H9 (cell line): ENCODE measurements at regions not wholly inside any gene's neighbourhood (a gene's known extent, or its start where the extent isn't known, plus 50 kb on each side); places are given as distances from the start of the nearest gene placed in this dataset.

Source experiments
- DNase-seq: peaks from one replicate; pipeline ENCODE4 v3.0.0-alpha.2; 2017
- H2AFZ ChIP-seq: one replicate; pipeline ENCODE4 v1.6.1; 2013; ENCODE audit warnings: mild to moderate bottlenecking, low read length, control low read depth, moderate library complexity
- H2AK5ac ChIP-seq: 2 replicates; pipeline ENCODE4 v1.6.1; 2013; ENCODE audit warnings: low read length, control low read depth, mixed read lengths; ENCODE audit not compliant: insufficient read length
- H2BK120ac ChIP-seq: one replicate; pipeline ENCODE4 v1.6.1; 2013; ENCODE audit warnings: low read depth, mild to moderate bottlenecking, low read length, control low read depth, inconsistent platforms; ENCODE audit not compliant: poor library complexity, severe bottlenecking
- H2BK12ac ChIP-seq: 2 replicates; pipeline ENCODE4 v1.6.1; 2013; ENCODE audit warnings: low read length, control low read depth, mixed read lengths, low read depth; ENCODE audit not compliant: insufficient read length
- H2BK15ac ChIP-seq: 2 replicates; pipeline ENCODE4 v1.6.1; 2013; ENCODE audit warnings: low read depth, low read length, control low read depth
- H2BK20ac ChIP-seq: one replicate; pipeline ENCODE4 v1.6.1; 2013; ENCODE audit warnings: low read depth, mild to moderate bottlenecking, low read length, control low read depth, inconsistent platforms; ENCODE audit not compliant: poor library complexity, severe bottlenecking
- H2BK5ac ChIP-seq: 2 replicates; pipeline ENCODE4 v1.6.1; 2013; ENCODE audit warnings: low read length, control low read depth, mixed read lengths; ENCODE audit not compliant: insufficient read length
- H3K14ac ChIP-seq: 2 replicates; pipeline ENCODE4 v1.6.1; 2013; ENCODE audit warnings: low read length, control low read depth; ENCODE audit not compliant: insufficient read depth
- H3K18ac ChIP-seq: 2 replicates; pipeline ENCODE4 v1.6.1; 2013; ENCODE audit warnings: low read depth, mild to moderate bottlenecking, mixed read lengths, low read length, control low read depth; ENCODE audit not compliant: insufficient read length
- H3K23ac ChIP-seq: 2 replicates; pipeline ENCODE4 v1.6.1; 2013; ENCODE audit warnings: low read length, control low read depth, mixed read lengths, low read depth; ENCODE audit not compliant: insufficient read length
- H3K23me2 ChIP-seq: 2 replicates; pipeline ENCODE4 v1.6.1; 2013; ENCODE audit warnings: low read depth, mild to moderate bottlenecking, mixed read lengths, low read length, control low read depth; ENCODE audit not compliant: insufficient read length, poor library complexity, severe bottlenecking
- H3K27ac ChIP-seq: 2 replicates; pipeline ENCODE4 v1.5.1; 2013; ENCODE audit warnings: low read length, control low read depth, mixed read lengths, low read depth; ENCODE audit not compliant: insufficient read length
- H3K27me3 ChIP-seq: 2 replicates; pipeline ENCODE4 v1.6.1; 2013; ENCODE audit warnings: low read length, control low read depth, inconsistent platforms; ENCODE audit not compliant: insufficient read depth
- H3K4ac ChIP-seq: 2 replicates; pipeline ENCODE4 v1.6.1; 2013; ENCODE audit warnings: low read depth, mild to moderate bottlenecking, control low read depth, inconsistent platforms, low read length, moderate library complexity
- H3K4me1 ChIP-seq: 2 replicates; pipeline ENCODE4 v1.6.1; 2013; ENCODE audit warnings: low read length, control low read depth, inconsistent platforms; ENCODE audit not compliant: insufficient read depth
- H3K4me2 ChIP-seq: 2 replicates; pipeline ENCODE4 v1.6.1; 2013; ENCODE audit warnings: low read length, control low read depth, mixed read lengths; ENCODE audit not compliant: insufficient read length, insufficient read depth
- H3K56ac ChIP-seq: 2 replicates; pipeline ENCODE4 v1.6.1; 2013; ENCODE audit warnings: low read depth, mild to moderate bottlenecking, mixed read lengths, low read length, control low read depth; ENCODE audit not compliant: insufficient read length
- H3K79me1 ChIP-seq: 2 replicates; pipeline ENCODE4 v1.6.1; 2013; ENCODE audit warnings: low read depth, mild to moderate bottlenecking, moderate library complexity, low read length, control low read depth, inconsistent platforms; ENCODE audit not compliant: insufficient read depth, poor library complexity, severe bottlenecking
- H3K79me2 ChIP-seq: 2 replicates; pipeline ENCODE4 v1.6.1; 2013; ENCODE audit warnings: low read length, control low read depth, inconsistent platforms; ENCODE audit not compliant: insufficient read depth
- H3K9ac ChIP-seq: 2 replicates; pipeline ENCODE4 v1.6.1; 2013; ENCODE audit warnings: low read length, control low read depth, mixed read lengths; ENCODE audit not compliant: insufficient read length; ENCODE audit errors: extremely low read depth
- H3K9me3 ChIP-seq: one replicate; pipeline ENCODE4 v1.6.1; 2013; ENCODE audit warnings: low read depth, low read length, inconsistent platforms; ENCODE audit not compliant: control insufficient read depth
- H3T11ph ChIP-seq: one replicate; pipeline ENCODE4 v1.6.1; 2013; ENCODE audit warnings: mild to moderate bottlenecking, low read length, control low read depth, inconsistent platforms
- H4K20me1 ChIP-seq: one replicate; pipeline ENCODE4 v1.6.1; 2013; ENCODE audit not compliant: control insufficient read depth, insufficient read length, insufficient read depth
- H4K5ac ChIP-seq: 2 replicates; pipeline ENCODE4 v1.6.1; 2013; ENCODE audit warnings: low read depth, mild to moderate bottlenecking, mixed read lengths, low read length, control low read depth; ENCODE audit not compliant: insufficient read length
- H4K8ac ChIP-seq: replicated peaks from 2 replicates; pipeline ENCODE4 v1.6.1; 2013; ENCODE audit warnings: low read length, control low read depth, mixed read lengths, low read depth; ENCODE audit not compliant: insufficient read length
- H4K91ac ChIP-seq: 2 replicates; pipeline ENCODE4 v1.6.1; 2013; ENCODE audit warnings: low read depth, mild to moderate bottlenecking, moderate library complexity, mixed read lengths, low read length, control low read depth; ENCODE audit not compliant: insufficient read length
- H3K27ac Mint-ChIP-seq, 3 experiments: 2 replicates in 2 of 3; 3 replicates in 1 of 3; pipeline ENCODE4 v1.8.0; 2020 to 2021; ENCODE audit warnings: mixed read lengths in 3 of 3, mild to moderate bottlenecking in 1 of 3, moderate library complexity in 1 of 3
- H3K27me3 Mint-ChIP-seq: 2 replicates; pipeline ENCODE4 v1.8.0; 2021; ENCODE audit warnings: low read depth, mild to moderate bottlenecking, moderate library complexity, mixed read lengths
- H3K36me3 Mint-ChIP-seq, 3 experiments: 2 replicates in 2 of 3; 3 replicates in 1 of 3; pipeline ENCODE4 v1.8.0; 2020 to 2021; ENCODE audit warnings: low read depth in 3 of 3, mixed read lengths in 3 of 3; ENCODE audit not compliant: insufficient read depth in 1 of 3
- H3K4me1 Mint-ChIP-seq, 2 experiments: 2 replicates each; pipeline ENCODE4 v1.8.0; 2020; ENCODE audit warnings: mixed read lengths in 2 of 2
- H3K4me3 Mint-ChIP-seq, 2 experiments: 2 replicates in 1 of 2; 3 replicates in 1 of 2; pipeline ENCODE4 v1.8.0; 2020 to 2021; ENCODE audit warnings: mild to moderate bottlenecking in 2 of 2, mixed read lengths in 2 of 2, moderate library complexity in 1 of 2
- H3K9me3 Mint-ChIP-seq, 2 experiments: 2 replicates in 1 of 2; 3 replicates in 1 of 2; pipeline ENCODE4 v1.8.0; 2020; ENCODE audit warnings: mild to moderate bottlenecking in 2 of 2, mixed read lengths in 2 of 2, moderate library complexity in 1 of 2
- WGBS: extraction: QIAGEN DNeasy Blood & Tissue Kit; methylation state at CpG from one replicate; pipeline ENCODE4 v1.1.7; 2013; ENCODE audit warnings: missing lambda C conversion rate, low lambda C conversion rate, mixed read lengths; ENCODE audit not compliant: insufficient read length; ENCODE audit errors: extremely low coverage; 5-methylcytosine and 5-hydroxymethylcytosine counted together
- TF ChIP-seq, protein P1 (sequence below): fragments of 200-600 bp; sonication (generic); conservative IDR thresholded peaks from 3 replicates; pipeline ENCODE4 v1.8.0; 2021; ENCODE audit warnings: antibody characterized with exemption, mild to moderate bottlenecking

DNA sequence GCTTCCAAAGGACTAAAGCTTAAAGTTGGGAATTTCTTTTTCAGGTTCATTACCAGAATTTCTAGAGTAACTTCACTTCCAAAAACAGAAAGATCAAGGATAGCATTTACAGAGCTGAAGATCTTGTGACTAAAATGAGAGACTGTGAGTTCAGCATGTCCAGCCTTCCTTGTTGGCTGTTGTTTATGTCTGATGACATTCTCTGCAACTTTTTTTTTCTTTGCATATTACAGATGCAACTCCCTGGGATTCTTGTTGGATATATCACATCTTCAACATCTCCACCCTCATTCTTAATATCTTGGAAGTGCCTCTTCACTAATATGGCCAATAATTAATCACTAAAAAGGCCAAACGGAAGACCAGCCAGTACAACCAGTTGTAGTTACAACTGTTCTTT is 86.2 kb upstream of the FRMD4B start:
- no peaks in the 10 kb centered on the region for H3K36me3 Mint-ChIP-seq
- no peak overlapping the region for H3K14ac ChIP-seq
- no peak overlapping the region for H2BK12ac ChIP-seq
- no peak overlapping the region for H3K27ac ChIP-seq
- no CpG with 5 or more reads among the region's 1 CpG for WGBS
- H2BK15ac ChIP-seq = no peak overlapping the region
- no peaks in the 10 kb centered on the region for H3K79me1 ChIP-seq
- H3T11ph ChIP-seq = no peak overlapping the region
- no peak overlapping the region for H3K9ac ChIP-seq
- no peaks in the 10 kb centered on the region; a peak in 1 of 5 replicates for H3K9me3 Mint-ChIP-seq
- H3K4me2 ChIP-seq = no peak overlapping the region
- H3K4me1 ChIP-seq = no peaks in the 10 kb centered on the region
- TF ChIP-seq, protein P1, sequence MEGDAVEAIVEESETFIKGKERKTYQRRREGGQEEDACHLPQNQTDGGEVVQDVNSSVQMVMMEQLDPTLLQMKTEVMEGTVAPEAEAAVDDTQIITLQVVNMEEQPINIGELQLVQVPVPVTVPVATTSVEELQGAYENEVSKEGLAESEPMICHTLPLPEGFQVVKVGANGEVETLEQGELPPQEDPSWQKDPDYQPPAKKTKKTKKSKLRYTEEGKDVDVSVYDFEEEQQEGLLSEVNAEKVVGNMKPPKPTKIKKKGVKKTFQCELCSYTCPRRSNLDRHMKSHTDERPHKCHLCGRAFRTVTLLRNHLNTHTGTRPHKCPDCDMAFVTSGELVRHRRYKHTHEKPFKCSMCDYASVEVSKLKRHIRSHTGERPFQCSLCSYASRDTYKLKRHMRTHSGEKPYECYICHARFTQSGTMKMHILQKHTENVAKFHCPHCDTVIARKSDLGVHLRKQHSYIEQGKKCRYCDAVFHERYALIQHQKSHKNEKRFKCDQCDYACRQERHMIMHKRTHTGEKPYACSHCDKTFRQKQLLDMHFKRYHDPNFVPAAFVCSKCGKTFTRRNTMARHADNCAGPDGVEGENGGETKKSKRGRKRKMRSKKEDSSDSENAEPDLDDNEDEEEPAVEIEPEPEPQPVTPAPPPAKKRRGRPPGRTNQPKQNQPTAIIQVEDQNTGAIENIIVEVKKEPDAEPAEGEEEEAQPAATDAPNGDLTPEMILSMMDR = no peak
- H2BK20ac ChIP-seq = no peak overlapping the region
- no peak overlapping the region for H4K8ac ChIP-seq
- no peak overlapping the region for H3K27ac Mint-ChIP-seq
- no peak overlapping the region for H4K91ac ChIP-seq
- H4K20me1 ChIP-seq = no peaks in the 10 kb centered on the region
- H3K4me3 Mint-ChIP-seq = no peak overlapping the region
- no peak overlapping the region for H2BK120ac ChIP-seq
- H3K79me2 ChIP-seq = no peaks in the 10 kb centered on the region
- H2AFZ ChIP-seq = no peak overlapping the region
- no peak for DNase-seq
- H4K5ac ChIP-seq = no peak overlapping the region
- no peak overlapping the region for H3K4ac ChIP-seq
- no peak overlapping the region for H2BK5ac ChIP-seq
- no peak overlapping the region for H3K18ac ChIP-seq
- no peaks in the 10 kb centered on the region for H3K27me3 ChIP-seq
- no peak overlapping the region for H3K23ac ChIP-seq
- no peaks in the 10 kb centered on the region for H3K4me1 Mint-ChIP-seq
- no peak overlapping the region for H3K56ac ChIP-seq
- no peaks in the 10 kb centered on the region for H3K9me3 ChIP-seq
- H3K27me3 Mint-ChIP-seq = no peaks in the 10 kb centered on the region; the same call in 1 of the 2 replicates
- no peaks in the 10 kb centered on the region for H3K23me2 ChIP-seq
- H2AK5ac ChIP-seq = no peak overlapping the region
